ENCODE measurements at regions not wholly inside any gene's neighbourhood (a gene's known extent, or its start where the extent isn't known, plus 50 kb on each side); places are given as distances from the start of the nearest gene placed in this dataset.

GRCh38 chr2:45195916-45196315 lies 186.7 kb upstream of the SIX2 start:
- CTCF ChIA-PET: no interaction called here
- Histone ChIP-seq H3K79me2 (ENCODE audit: low read length) (no peaks in the 10 kb centered on the region), H3K9ac (ENCODE audit: low read length) (no peak overlapping the region), H2AFZ (ENCODE audit: low read length) (no peak overlapping the region), H3K27ac (ENCODE audit: low read length) (no peak overlapping the region), H3K4me3 (ENCODE audit: low read length) (no peak overlapping the region), H3K36me3 (ENCODE audit: low read depth, low read length) (no peaks in the 10 kb centered on the region), H4K20me1 (ENCODE audit: low read length) (no peaks in the 10 kb centered on the region), H3K27me3 (ENCODE audit: low read length) (no peaks in the 10 kb centered on the region), H3K9me3 (ENCODE audit: low read length) (no peaks in the 10 kb centered on the region), H3K9me2 (replicated peaks; ENCODE audit: low read length) (no peaks in the 10 kb centered on the region), H3F3A (ENCODE audit: low read length, unreplicated experiment) (no peaks in the 10 kb centered on the region), H3K4me2 (ENCODE audit: low read length) (no peak overlapping the region), H3K4me1 (ENCODE audit: insufficient read depth, low read length) (no peaks in the 10 kb centered on the region)
- TF ChIP-seq EZH2 (IDR thresholded peaks at IDR 0.05; ENCODE audit: low read length, unreplicated experiment) (no peak), EZH2phosphoT487 (IDR thresholded peaks at IDR 0.05; ENCODE audit: borderline replicate concordance, low read length) (no peak), CTCF (conservative IDR thresholded peaks at IDR 0.05; ENCODE audit: low read depth, low read length) (no peak)
- ATAC-seq: no peak
- intact Hi-C loops (cut with micrococcal nuclease): no loop called here
- no TSS peak for BruUV-seq (replicated peaks)
- no peak for DNase-seq
- POLR2A ChIA-PET (ENCODE audit: unreplicated experiment): interaction anchor here (0.7 kb wide), 1 partner anchor 34 kb away, joined by 3 read pairs; no protein-coding TSS in a partner anchor

- H3K79me2 ChIP-seq (ENCODE audit: low read length): no peaks in the 10 kb centered on the region
- H3K4me3 ChIP-seq (ENCODE audit: low read length): no peak overlapping the region
- H3K27me3 ChIP-seq (ENCODE audit: low read length): no peaks in the 10 kb centered on the region
- ATAC-seq: no peak
- H2AFZ ChIP-seq (ENCODE audit: low read length): no peak overlapping the region
- no peaks in the 10 kb centered on the region for H4K20me1 ChIP-seq (ENCODE audit: low read length)
- no peak overlapping the region for H3K4me2 ChIP-seq (ENCODE audit: low read length)
- H3K27ac ChIP-seq (ENCODE audit: low read length): no peak overlapping the region
- TF ChIP-seq EZH2 (IDR thresholded peaks at IDR 0.05; ENCODE audit: low read length, unreplicated experiment): no peak
- no peak for TF ChIP-seq EZH2phosphoT487 (IDR thresholded peaks at IDR 0.05; ENCODE audit: borderline replicate concordance, low read length)
- no peak for TF ChIP-seq CTCF (conservative IDR thresholded peaks at IDR 0.05; ENCODE audit: low read depth, low read length)
- ChIA-PET CTCF (no interaction called here), POLR2A (ENCODE audit: unreplicated experiment) (no interaction called here)
- H3K36me3 ChIP-seq (ENCODE audit: low read depth, low read length): no peaks in the 10 kb centered on the region
- DNase-seq: no peak
- intact Hi-C loops (cut with micrococcal nuclease): no loop called here
- H3K9ac ChIP-seq (ENCODE audit: low read length): no peak overlapping the region
- H3K9me2 ChIP-seq (replicated peaks; ENCODE audit: low read length): no peaks in the 10 kb centered on the region
- no TSS peak for BruUV-seq (replicated peaks)
- H3K9me3 ChIP-seq (ENCODE audit: low read length): no peaks in the 10 kb centered on the region
- no peaks in the 10 kb centered on the region for H3F3A ChIP-seq (ENCODE audit: low read length, unreplicated experiment)
- H3K4me1 ChIP-seq (ENCODE audit: insufficient read depth, low read length): peaks cover 8% of the 10 kb centered on the region
Measured at GRCh38 chr2:45194596-45194995, 185.3 kb upstream of the SIX2 start.

- Histone ChIP-seq H4K20me1 (ENCODE audit: low read length) (no peaks in the 10 kb centered on the region), H3K9me3 (ENCODE audit: low read length) (no peaks in the 10 kb centered on the region), H3K36me3 (ENCODE audit: low read depth, low read length) (no peaks in the 10 kb centered on the region), H3F3A (ENCODE audit: low read length, unreplicated experiment) (no peaks in the 10 kb centered on the region), H3K27me3 (ENCODE audit: low read length) (no peaks in the 10 kb centered on the region), H3K27ac (ENCODE audit: low read length) (no peak overlapping the region), H3K9ac (ENCODE audit: low read length) (no peak overlapping the region), H3K4me3 (ENCODE audit: low read length) (no peak overlapping the region), H3K79me2 (ENCODE audit: low read length) (no peaks in the 10 kb centered on the region), H3K9me2 (replicated peaks; ENCODE audit: low read length) (no peaks in the 10 kb centered on the region), H2AFZ (ENCODE audit: low read length) (no peak overlapping the region), H3K4me1 (ENCODE audit: insufficient read depth, low read length) (peaks cover 8% of the 10 kb centered on the region), H3K4me2 (ENCODE audit: low read length) (no peak overlapping the region)
- TF ChIP-seq EZH2phosphoT487 (IDR thresholded peaks at IDR 0.05; ENCODE audit: borderline replicate concordance, low read length) (no peak), CTCF (conservative IDR thresholded peaks at IDR 0.05; ENCODE audit: low read depth, low read length) (no peak), EZH2 (IDR thresholded peaks at IDR 0.05; ENCODE audit: low read length, unreplicated experiment) (no peak)
- intact Hi-C loops (cut with micrococcal nuclease): no loop called here
- ATAC-seq (no peak), DNase-seq (no peak)
- CTCF ChIA-PET: no interaction called here
- POLR2A ChIA-PET (ENCODE audit: unreplicated experiment): no interaction called here
- BruUV-seq (replicated peaks): no TSS peak
Measured at GRCh38 chr2:45193581-45193980, 184.3 kb upstream of the SIX2 start.
